ELF-1 (cell line): ENCODE measurements at regions not wholly inside any gene's neighbourhood (a gene's known extent, or its start where the extent isn't known, plus 50 kb on each side); places are given as distances from the start of the nearest gene placed in this dataset.
A peak's percentile ranks its signal among the peaks of the same experiment; 100 is the strongest.

Experiments
- DNase-seq: peaks from one replicate; pipeline ENCODE4 v3.0.0-alpha.2; 2016; ENCODE audit warnings: low read depth, low spot score

GRCh38 chr4:141783770-141784169, 147.4 kb downstream of the IL15 start:
- DNase-seq: no peak

GRCh38 chr4:141786946-141787345, 150.6 kb downstream of the IL15 start:
- DNase-seq: no peak

GRCh38 chr4:141788169-141788915, 152.0 kb downstream of the IL15 start:
- no peak for DNase-seq

- no peak for DNase-seq
Measured at GRCh38 chr4:141789716-141790115, 153.3 kb downstream of the IL15 start.

- DNase-seq: no peak
Measured at GRCh38 chr4:141792164-141792563, 155.8 kb downstream of the IL15 start.

GRCh38 chr4:141797966-141798365, 161.6 kb downstream of the IL15 start:
- no peak for DNase-seq

GRCh38 chr4:141801558-141801957, 165.2 kb downstream of the IL15 start:
- DNase-seq: no peak

GRCh38 chr4:141802333-141802732, 165.9 kb downstream of the IL15 start:
- DNase-seq: no peak

- no peak for DNase-seq
Measured at GRCh38 chr4:141804836-141805235, 168.5 kb downstream of the IL15 start.

GRCh38 chr4:141807103-141807891, 170.9 kb downstream of the IL15 start:
- no peak for DNase-seq

GRCh38 chr4:141810038-141810711, 173.8 kb downstream of the IL15 start:
- DNase-seq: peak; percentile 4

- peak; percentile 1 for DNase-seq
Measured at GRCh38 chr4:141810712-141811375, 174.5 kb downstream of the IL15 start.

GRCh38 chr4:141812158-141812557, 175.8 kb downstream of the IL15 start:
- DNase-seq: no peak

- DNase-seq: no peak
Measured at GRCh38 chr4:141814499-141814898, 178.1 kb downstream of the IL15 start.

GRCh38 chr4:141815646-141816045, 179.3 kb downstream of the IL15 start:
- no peak for DNase-seq

- DNase-seq: no peak
Measured at GRCh38 chr4:141826260-141826659, 189.9 kb downstream of the IL15 start.

GRCh38 chr4:141833209-141833608, 196.8 kb downstream of the IL15 start:
- no peak for DNase-seq

GRCh38 chr4:141840299-141840986, 204.1 kb downstream of the IL15 start:
- DNase-seq: no peak

GRCh38 chr4:141843136-141843535, 206.8 kb downstream of the IL15 start:
- DNase-seq: no peak

GRCh38 chr4:141845901-141846300, 209.5 kb downstream of the IL15 start:
- DNase-seq: no peak

GRCh38 chr4:141849367-141849766, 213.0 kb downstream of the IL15 start:
- DNase-seq: no peak
